ENCODE measurements at regions not wholly inside any gene's neighbourhood (a gene's known extent, or its start where the extent isn't known, plus 50 kb on each side); places are given as distances from the start of the nearest gene placed in this dataset.

GRCh38 chr2:18432999-18433398, 127.5 kb downstream of the RDH14 start:
- TF ChIP-seq CTCF (IDR thresholded peaks at IDR 0.05), result no peak
- no peak for TF ChIP-seq EZH2 (IDR thresholded peaks at IDR 0.05; ENCODE audit: borderline replicate concordance, insufficient read depth, low read depth, low read length, poor library complexity, severe bottlenecking)

Measured in B cell (primary cell).